Esophagus muscularis mucosa (tissue), 3 donors: ENCODE measurements at regions not wholly inside any gene's neighbourhood (a gene's known extent, or its start where the extent isn't known, plus 50 kb on each side); places are given as distances from the start of the nearest gene placed in this dataset.

Experiments
- CTCF ChIP-seq, 3 experiments: fragments of 200-600 bp in 2 of 3; fragments of 450-650 bp in 1 of 3; sonication (generic) in 2 of 3; IDR thresholded peaks; one replicate each; pipeline ENCODE4 v1.5.1; 2017 to 2019; ENCODE audit warnings: antibody characterized with exemption in 3 of 3, mild to moderate bottlenecking in 2 of 3, moderate library complexity in 1 of 3
- POLR2A ChIP-seq: fragments of 450-650 bp; IDR thresholded peaks from one replicate; pipeline ENCODE4 v1.6.1; 2017; ENCODE audit warnings: antibody characterized with exemption, moderate library complexity, mild to moderate bottlenecking, low read depth
- POLR2AphosphoS5 ChIP-seq, 2 donors: sonication (generic); formaldehyde crosslinking; IDR thresholded peaks; one replicate each; pipeline ENCODE4 v1.6.1; 2017; ENCODE audit warnings: antibody characterized with exemption in 2 of 2

- TF ChIP-seq CTCF (IDR thresholded peaks at IDR 0.05) (no peak), POLR2AphosphoS5 (IDR thresholded peaks at IDR 0.05) (no peak), POLR2A (no peak)
These were observed 129.4 kb upstream of the TOP3B start for GRCh38 chr22:22111983-22112382.
